Retina (tissue), 1 donor: ENCODE measurements at regions not wholly inside any gene's neighbourhood (a gene's known extent, or its start where the extent isn't known, plus 50 kb on each side); places are given as distances from the start of the nearest gene placed in this dataset.

ENCODE experiments used
- DNase-seq: peaks from one replicate; pipeline ENCODE4 v3.0.0-alpha.2; 2016

DNA sequence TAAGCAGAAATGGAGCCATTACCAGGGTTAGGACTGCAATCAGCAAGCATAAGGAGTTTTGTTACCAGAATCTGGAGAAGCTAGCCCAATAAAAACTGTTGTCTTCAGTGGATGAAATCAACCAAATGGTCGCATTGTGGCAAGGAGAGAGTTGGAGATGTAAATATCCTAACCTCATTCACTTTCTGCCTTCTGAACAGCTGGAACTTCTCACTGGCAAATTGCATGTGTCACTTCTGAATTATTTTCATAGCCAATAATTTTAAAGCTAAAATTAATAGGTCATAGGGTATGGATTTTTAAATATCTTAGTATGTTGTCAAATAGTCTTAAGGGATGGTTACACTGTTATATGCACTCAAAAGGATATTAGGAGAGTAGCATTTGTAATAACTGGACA lies 121.6 kb downstream of the SUCNR1 start:
- DNase-seq: no peak

DNA sequence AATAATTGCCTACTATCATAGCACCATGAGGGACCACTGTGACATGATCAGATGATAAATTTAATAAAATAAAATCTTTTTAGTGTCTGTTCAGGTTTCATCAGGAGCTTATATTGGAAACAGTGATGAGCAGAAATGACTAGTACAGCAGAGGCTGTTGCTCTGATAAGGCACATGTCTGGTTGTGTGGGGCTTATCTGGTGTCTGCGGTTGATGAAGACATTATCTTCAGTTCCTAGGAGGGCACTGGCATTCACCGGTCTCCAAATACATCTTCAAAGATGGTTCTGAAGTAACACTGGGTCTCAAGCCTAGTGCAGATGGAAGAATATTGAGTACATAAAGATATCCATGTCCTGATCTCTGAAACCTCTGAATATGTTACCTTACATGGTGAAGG lies 125.3 kb downstream of the SUCNR1 start:
- DNase-seq: no peak

- DNase-seq: no peak
Observed at GRCh38 chr3:151999936-152000335, 126.5 kb downstream of the SUCNR1 start.

- DNase-seq: no peak
Observed at GRCh38 chr3:152011812-152012735, 138.6 kb downstream of the SUCNR1 start.

- no peak for DNase-seq
Observed at GRCh38 chr3:152019508-152019907, 146.1 kb downstream of the SUCNR1 start.

DNA sequence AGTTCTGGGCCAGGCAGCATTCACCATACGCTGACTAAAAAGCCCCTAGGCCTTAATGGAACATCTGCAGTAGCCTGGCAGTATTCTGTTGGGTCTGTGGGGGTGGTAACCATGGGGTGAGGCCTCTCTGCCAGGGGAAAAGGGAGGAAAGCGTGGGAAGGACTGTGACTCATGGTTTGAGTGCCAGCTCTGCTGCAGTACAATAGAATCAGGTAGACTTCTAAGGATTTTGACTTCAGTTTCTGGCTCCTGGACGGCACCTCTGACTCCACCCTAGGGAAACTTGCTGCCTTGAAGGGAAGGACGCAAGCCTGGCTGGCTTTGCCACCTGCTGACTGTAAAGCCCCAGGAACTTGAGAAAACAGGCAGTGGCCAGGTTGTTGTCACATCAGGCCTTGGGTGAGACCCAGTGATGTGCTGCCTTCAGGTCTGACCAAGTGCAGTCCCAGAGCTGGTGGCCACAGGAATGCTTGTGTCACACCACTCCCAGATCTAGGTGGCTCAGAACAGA lies 148.6 kb downstream of the SUCNR1 start:
- no peak for DNase-seq

DNA sequence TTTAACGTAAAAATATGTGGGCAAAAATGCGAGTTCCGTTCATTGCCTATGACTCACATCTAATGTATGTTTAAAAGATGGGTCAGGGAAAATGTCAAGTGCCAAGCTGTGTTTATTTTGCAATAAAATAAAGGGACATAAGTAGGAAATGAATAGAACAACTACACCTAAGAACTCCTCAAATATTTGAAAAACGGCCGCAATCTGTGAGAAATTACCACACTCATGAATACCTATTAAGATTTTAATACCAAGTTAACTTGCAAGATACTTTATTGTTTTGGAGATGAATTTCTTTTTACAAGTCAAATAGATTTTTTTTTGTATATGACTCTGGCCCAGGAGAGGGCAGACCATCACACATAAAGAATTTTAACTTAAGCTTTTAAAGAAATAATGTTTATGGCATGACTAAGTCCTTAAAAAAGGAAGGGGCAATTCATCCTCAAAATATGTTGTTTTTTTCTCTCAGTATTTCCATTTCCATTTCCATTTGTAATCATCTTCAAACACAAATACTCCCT lies 152.7 kb downstream of the SUCNR1 start:
- DNase-seq: no peak

GRCh38 chr3:152030320-152030719 lies 156.9 kb downstream of the SUCNR1 start:
- no peak for DNase-seq

- no peak for DNase-seq
Observed at GRCh38 chr3:152031321-152031720, 157.9 kb downstream of the SUCNR1 start.

DNA sequence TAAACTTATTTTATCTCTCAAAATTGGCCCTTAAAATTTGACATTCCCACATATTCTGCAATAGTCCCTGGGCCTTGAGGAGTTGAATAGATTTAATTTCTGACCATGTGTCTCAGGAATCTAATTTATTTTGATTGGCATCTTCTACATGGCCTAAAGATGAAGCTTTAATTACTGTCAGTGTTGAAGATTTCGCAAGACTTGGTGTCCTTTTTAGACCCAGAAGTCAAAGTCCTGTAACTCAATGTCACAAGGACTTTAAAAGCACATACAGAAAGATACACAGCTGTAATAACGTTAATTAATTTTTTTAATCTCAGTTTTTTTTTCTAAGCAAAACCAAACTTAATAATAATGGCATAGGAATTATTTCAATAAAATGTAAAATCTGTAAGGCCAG lies 163.9 kb downstream of the SUCNR1 start:
- no peak for DNase-seq

DNA sequence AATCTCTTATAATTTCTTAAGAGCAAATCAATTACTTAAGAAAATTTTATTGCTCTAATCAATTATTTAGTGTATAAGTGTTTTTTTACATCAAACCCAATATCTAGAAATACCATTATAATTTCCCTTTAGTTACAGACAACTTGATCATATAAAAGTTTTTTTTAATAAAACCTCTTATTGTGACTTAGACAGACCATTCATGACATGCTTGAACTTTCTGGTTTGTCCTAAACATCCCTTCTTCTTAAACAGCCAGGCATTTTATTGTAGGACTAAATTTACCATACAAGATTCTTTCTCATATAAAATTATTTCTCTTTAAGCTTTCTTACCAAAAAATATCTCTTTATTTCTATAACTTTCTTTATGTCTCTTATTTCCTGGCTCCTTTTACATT lies 164.5 kb downstream of the SUCNR1 start:
- DNase-seq: no peak

DNA sequence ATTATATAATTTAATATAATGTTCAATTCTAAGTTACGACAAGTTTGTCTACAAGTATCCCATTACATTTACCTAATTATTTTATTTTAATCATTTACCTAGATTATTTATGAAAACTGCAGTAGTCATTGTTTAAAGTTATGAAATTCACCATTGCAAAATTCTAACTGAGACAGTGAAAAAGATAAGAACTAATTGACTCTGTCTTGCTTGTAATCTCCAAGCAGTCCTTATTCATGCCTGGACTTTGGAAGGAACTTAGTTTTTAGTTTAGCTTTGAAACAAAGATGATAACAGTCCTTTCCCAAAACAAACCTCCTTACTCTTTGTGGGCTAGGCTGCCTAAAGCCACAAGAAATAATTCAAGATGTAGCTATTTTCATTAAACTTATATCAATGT lies 165.0 kb downstream of the SUCNR1 start:
- no peak for DNase-seq

- no peak for DNase-seq
Observed at GRCh38 chr3:152039887-152040286, 166.4 kb downstream of the SUCNR1 start.

DNA sequence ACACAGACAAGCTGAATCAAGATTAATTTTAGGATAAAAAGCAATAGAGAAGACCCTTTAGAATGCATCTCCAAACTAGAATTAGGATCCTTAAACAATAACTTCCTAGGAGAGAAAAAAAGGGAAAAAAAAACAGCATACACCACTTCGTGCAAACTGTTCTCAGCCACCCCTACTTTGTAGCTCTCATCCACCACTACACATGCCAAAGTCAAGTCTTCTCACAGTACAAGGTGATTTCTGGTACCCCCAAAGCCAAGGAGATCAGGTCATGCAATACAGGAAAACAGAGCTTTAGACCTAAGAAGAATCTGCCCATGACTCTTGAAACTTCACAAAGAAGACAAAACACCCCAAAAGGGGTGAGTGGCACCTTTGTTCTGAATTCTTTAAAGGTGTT lies 166.9 kb downstream of the SUCNR1 start:
- no peak for DNase-seq

DNA sequence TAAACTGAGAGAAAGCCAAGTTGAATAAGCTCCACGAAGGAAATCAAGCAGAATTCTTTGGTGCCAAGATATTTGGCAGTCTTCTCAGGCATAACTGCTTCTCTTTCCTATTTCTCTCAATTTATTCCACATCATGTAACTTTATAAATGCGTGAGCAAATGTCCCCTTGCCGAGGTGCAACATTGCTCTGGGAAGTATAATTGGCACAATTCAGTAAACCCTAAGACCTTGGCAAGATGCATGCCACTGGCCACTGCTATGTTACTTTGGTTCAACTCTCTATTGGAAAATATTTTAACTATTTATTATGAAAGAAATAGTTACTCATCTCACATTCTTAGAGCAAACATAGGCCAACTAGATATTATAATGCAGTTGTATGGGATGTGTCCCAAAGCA lies 170.2 kb downstream of the SUCNR1 start:
- no peak for DNase-seq

DNA sequence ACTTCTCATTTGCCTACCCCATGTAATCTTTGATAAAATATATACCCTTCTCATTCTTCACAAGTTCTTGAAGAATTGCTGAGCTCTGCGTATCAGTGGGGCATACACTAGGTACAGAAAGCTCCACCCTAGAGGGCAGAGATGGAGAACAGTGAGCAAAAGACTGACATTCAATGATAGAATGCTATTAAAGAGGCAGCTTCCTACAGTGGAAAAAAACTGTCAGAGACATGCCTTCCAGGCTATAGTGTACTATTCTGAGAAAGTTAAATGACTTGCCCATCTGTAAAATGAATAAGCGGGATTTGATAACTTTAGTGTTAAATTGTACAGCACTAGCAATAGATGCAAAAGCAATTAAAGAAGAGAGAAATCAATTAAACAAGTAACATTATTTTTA lies 172.8 kb downstream of the SUCNR1 start:
- no peak for DNase-seq

- no peak for DNase-seq
Observed at GRCh38 chr3:152047465-152047864, 174.0 kb downstream of the SUCNR1 start.

- DNase-seq: no peak
Observed at GRCh38 chr3:152048831-152049230, 175.4 kb downstream of the SUCNR1 start.

DNA sequence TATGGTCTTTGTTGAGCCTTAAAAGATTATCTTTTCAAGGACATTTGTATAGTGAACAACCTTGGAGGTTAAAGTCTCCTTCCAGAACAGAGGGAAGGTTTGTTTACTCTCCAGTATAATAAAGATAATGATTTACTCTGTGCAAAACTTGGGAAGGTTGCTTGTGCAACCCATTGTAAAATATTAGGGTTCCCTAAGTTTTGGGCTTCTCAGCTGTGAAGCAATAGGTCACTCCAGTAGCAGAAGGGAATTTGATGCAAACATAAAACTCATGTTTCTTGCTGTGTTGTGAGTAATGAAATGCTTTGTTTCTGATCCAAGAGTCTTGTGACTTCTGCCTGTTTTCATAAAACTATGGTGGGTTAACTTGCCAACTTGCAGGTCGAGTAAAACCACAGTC lies 177.5 kb downstream of the SUCNR1 start:
- no peak for DNase-seq

DNA sequence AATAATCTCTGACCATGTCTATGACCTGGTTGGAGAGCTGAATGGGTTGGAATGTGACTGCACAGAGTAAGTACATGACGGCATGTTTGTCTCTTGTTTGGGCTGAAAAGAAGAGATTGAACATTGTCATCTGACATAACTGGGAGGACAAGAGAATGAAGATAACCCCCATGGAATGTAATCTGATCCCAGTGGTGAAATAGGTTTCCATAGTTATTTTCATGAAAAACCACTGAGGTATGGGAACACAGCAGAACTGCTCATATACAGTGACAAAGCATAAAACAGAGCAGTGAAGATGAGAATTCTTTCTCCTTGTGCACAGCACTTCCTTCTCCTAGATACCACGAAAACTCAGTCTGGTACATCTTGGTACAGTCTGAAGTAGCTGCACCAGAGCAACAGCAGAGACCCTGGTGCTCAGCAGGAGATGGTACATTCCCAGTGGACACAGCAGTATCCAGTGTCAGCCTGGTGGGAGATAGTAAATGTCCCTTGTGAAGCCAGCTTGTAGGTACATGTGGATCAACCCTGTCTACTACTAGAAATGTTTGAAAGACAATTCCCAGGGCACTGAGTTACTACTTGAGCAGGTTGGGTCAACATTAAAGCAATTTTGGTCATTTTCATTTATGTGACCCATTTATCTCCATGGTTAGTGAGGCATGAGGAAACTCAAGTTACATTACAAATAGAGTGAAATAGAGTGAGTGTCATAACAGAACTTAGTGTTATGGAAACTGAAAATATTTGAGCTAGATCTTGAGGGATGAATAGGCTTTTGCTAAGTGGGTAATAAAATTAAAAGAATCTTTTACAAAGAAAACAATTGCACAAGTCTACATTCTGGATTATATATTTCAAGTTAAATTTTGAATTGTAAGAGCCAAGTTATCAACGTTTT lies 178.3 kb downstream of the SUCNR1 start:
- DNase-seq: no peak

DNA sequence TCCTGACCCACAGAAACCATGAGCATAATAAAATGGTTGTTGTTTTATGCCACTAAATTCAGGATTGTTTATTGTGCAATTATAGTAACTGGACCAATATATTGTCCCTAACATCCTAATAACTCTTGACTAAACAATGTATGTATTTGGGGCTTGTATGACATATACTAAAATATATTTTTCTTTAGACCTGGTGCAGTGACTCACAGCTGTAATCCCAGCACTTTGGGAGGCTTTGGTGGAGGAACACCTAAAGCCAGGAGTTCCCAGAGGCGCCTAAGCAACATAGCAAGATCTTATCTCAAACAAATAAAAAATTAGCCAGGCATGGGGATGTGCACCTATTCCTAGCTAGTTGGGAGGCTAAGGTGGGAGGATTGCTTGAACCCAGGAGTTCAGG lies 180.4 kb downstream of the SUCNR1 start:
- no peak for DNase-seq

GRCh38 chr3:152054315-152054714 lies 180.9 kb downstream of the SUCNR1 start:
- DNase-seq: no peak

GRCh38 chr3:152056073-152056472 lies 182.6 kb downstream of the SUCNR1 start:
- no peak for DNase-seq
